Neural progenitor cell (in vitro differentiated cells): ENCODE measurements at regions not wholly inside any gene's neighbourhood (a gene's known extent, or its start where the extent isn't known, plus 50 kb on each side); places are given as distances from the start of the nearest gene placed in this dataset.

ENCODE experiments used
- DNase-seq: peaks from one replicate; pipeline ENCODE4 v3.0.0-alpha.2; 2016; ENCODE audit warnings: low spot score
- H2AFZ ChIP-seq: fragments of 200-600 bp; sonication (generic); replicated peaks from 2 replicates; pipeline ENCODE4 v1.6.1; 2016; ENCODE audit warnings: antibody characterized with exemption
- H3F3A ChIP-seq: fragments of 200-600 bp; sonication (generic); 2 replicates; pipeline ENCODE4 v1.6.1; 2016; ENCODE audit warnings: antibody characterized with exemption, low read depth
- H3K27ac ChIP-seq: fragments of 200-600 bp; sonication (generic); 2 replicates; pipeline ENCODE4 v1.5.1; 2016; ENCODE audit warnings: mild to moderate bottlenecking
- H3K27me3 ChIP-seq: fragments of 200-600 bp; sonication (generic); 2 replicates; pipeline ENCODE4 v1.6.1; 2016; ENCODE audit warnings: mild to moderate bottlenecking, moderate library complexity
- H3K36me3 ChIP-seq: fragments of 200-600 bp; sonication (generic); 2 replicates; pipeline ENCODE4 v1.5.1; 2016
- H3K4me1 ChIP-seq: fragments of 200-600 bp; sonication (generic); 2 replicates; pipeline ENCODE4 v1.6.1; 2016; ENCODE audit warnings: mixed run types
- H3K4me2 ChIP-seq: fragments of 200-600 bp; sonication (generic); 2 replicates; pipeline ENCODE4 v1.6.1; 2016
- H3K4me3 ChIP-seq: fragments of 200-600 bp; sonication (generic); 2 replicates; pipeline ENCODE4 v1.5.1; 2016
- H3K79me2 ChIP-seq: fragments of 200-600 bp; sonication (generic); 2 replicates; pipeline ENCODE4 v1.6.1; 2016; ENCODE audit warnings: low read depth
- H3K9ac ChIP-seq: fragments of 200-600 bp; sonication (generic); 2 replicates; pipeline ENCODE4 v1.6.1; 2016
- H3K9me3 ChIP-seq: fragments of 200-600 bp; sonication (generic); 2 replicates; pipeline ENCODE4 v1.5.1; 2016; ENCODE audit warnings: low read depth
- H4K20me1 ChIP-seq: fragments of 200-600 bp; sonication (generic); 2 replicates; pipeline ENCODE4 v1.6.1; 2016; ENCODE audit warnings: low read depth
- H3K27ac Mint-ChIP-seq: 3 replicates; pipeline ENCODE4 v1.8.0; 2021; ENCODE audit warnings: mixed read lengths
- H3K27me3 Mint-ChIP-seq: 2 replicates; pipeline ENCODE4 v1.8.0; 2022; ENCODE audit warnings: low read depth, mild to moderate bottlenecking, inconsistent platforms, moderate library complexity, mixed read lengths; ENCODE audit not compliant: insufficient read depth
- H3K36me3 Mint-ChIP-seq: 3 replicates; pipeline ENCODE4 v1.8.0; 2021; ENCODE audit warnings: mixed read lengths
- H3K4me1 Mint-ChIP-seq: 3 replicates; pipeline ENCODE4 v1.8.0; 2021; ENCODE audit warnings: mixed read lengths
- H3K4me3 Mint-ChIP-seq: 3 replicates; pipeline ENCODE4 v1.8.0; 2021; ENCODE audit warnings: mild to moderate bottlenecking, moderate library complexity, mixed read lengths
- H3K9me3 Mint-ChIP-seq: 3 replicates; pipeline ENCODE4 v1.8.0; 2020; ENCODE audit warnings: mixed read lengths
- EZH2 ChIP-seq: fragments of 200-600 bp; sonication (generic); IDR thresholded peaks from 2 replicates; pipeline ENCODE4 v1.6.1; 2017; ENCODE audit warnings: antibody characterized with exemption, mild to moderate bottlenecking, moderate library complexity
- EZH2phosphoT487 ChIP-seq: fragments of 200-600 bp; sonication (generic); IDR thresholded peaks from 2 replicates; pipeline ENCODE4 v1.6.1; 2017; ENCODE audit warnings: antibody characterized with exemption
- TF ChIP-seq, protein P1 (sequence below): fragments of 200-600 bp; sonication (generic); IDR thresholded peaks from 2 replicates; pipeline ENCODE4 v1.5.1; 2017; ENCODE audit warnings: antibody characterized with exemption, mild to moderate bottlenecking

DNA sequence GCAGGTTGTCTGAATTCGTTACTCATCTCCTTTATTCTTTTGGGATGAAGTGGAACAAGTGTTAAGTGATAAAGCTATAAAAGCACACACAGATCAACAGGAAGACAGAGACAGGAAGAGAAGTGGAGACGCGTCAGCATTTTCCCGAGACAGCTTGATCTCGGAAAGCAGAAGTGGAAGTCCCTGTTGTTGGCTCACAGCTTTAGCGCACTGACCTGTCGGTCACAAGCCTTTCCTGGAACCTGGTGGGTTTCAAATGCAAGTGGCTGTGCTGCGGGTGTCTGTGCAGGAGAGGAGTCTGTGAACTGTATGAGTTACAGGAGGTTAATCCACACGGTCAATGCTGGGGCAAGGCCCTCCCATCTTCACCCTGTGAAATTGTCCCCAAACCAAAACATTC, 116.6 kb upstream of the PELI1 start:
- no peaks in the 10 kb centered on the region for H3K9me3 Mint-ChIP-seq
- no peaks in the 10 kb centered on the region for H3K36me3 Mint-ChIP-seq
- no peaks in the 10 kb centered on the region for H3F3A ChIP-seq
- no peaks in the 10 kb centered on the region for H3K9me3 ChIP-seq
- H3K9ac ChIP-seq: no peak overlapping the region
- no peak overlapping the region for H3K27ac ChIP-seq
- peak; percentile 13 for DNase-seq
- peaks cover 9% of the 10 kb centered on the region for H3K27me3 ChIP-seq
- H3K4me1 ChIP-seq: peaks cover 20% of the 10 kb centered on the region
- H3K36me3 ChIP-seq: no peaks in the 10 kb centered on the region
- H3K4me3 ChIP-seq: no peak overlapping the region
- H3K27ac Mint-ChIP-seq: no peak overlapping the region
- no peak overlapping the region for H2AFZ ChIP-seq
- TF ChIP-seq, protein P1, sequence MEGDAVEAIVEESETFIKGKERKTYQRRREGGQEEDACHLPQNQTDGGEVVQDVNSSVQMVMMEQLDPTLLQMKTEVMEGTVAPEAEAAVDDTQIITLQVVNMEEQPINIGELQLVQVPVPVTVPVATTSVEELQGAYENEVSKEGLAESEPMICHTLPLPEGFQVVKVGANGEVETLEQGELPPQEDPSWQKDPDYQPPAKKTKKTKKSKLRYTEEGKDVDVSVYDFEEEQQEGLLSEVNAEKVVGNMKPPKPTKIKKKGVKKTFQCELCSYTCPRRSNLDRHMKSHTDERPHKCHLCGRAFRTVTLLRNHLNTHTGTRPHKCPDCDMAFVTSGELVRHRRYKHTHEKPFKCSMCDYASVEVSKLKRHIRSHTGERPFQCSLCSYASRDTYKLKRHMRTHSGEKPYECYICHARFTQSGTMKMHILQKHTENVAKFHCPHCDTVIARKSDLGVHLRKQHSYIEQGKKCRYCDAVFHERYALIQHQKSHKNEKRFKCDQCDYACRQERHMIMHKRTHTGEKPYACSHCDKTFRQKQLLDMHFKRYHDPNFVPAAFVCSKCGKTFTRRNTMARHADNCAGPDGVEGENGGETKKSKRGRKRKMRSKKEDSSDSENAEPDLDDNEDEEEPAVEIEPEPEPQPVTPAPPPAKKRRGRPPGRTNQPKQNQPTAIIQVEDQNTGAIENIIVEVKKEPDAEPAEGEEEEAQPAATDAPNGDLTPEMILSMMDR: no peak
- TF ChIP-seq EZH2 (no peak), EZH2phosphoT487 (no peak)
- no peaks in the 10 kb centered on the region for H4K20me1 ChIP-seq
- H3K4me2 ChIP-seq: no peak overlapping the region
- peaks cover 40% of the 10 kb centered on the region for H3K4me1 Mint-ChIP-seq
- no peaks in the 10 kb centered on the region for H3K79me2 ChIP-seq
- H3K27me3 Mint-ChIP-seq: peaks cover 2% of the 10 kb centered on the region
- H3K4me3 Mint-ChIP-seq: no peak overlapping the region

DNA sequence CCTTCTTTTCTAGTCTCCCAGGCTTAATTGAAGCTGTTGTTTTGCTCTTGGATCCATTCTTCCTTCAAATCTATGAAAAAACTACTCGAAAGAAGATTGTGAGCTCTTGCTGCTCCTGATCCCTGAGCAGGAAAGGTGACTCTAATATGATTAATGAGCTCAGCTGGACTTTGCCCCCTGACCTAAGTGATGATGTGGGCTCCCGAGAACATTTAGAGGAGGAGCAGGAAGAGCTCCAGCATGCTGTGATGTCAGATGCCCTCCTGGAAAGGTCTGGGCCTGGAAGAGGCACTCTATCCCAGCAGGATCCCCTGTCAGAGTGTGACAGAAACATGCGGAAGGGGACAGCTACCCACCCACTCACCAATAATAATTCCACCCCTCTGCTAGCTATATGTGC, 117.9 kb upstream of the PELI1 start:
- Mint-ChIP-seq H3K4me1 (peaks cover 40% of the 10 kb centered on the region), H3K27ac (no peak overlapping the region)
- H3K79me2 ChIP-seq: no peaks in the 10 kb centered on the region

DNA sequence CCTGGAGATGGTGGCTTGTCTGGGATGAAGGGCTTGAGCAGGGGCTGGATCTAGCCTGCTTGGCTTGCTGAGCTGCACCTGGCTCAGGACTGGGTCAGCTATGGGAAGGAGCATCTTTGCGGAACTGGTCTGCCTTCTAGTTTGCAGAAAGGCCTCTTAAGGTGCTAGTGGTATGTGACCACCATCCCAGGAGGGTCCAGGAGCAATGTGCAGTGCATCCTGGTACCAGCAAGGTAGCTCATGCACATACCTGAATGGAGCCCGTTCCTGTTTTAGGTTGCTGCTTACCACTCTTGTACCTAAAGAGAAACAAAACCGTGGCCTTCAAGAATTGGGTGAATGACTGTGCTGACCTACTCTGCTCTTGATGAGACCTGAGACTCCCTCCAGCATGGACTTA, 118.6 kb upstream of the PELI1 start:
- H3K79me2 ChIP-seq: no peaks in the 10 kb centered on the region
- H3K36me3 Mint-ChIP-seq: no peaks in the 10 kb centered on the region
- H3K9me3 Mint-ChIP-seq: no peaks in the 10 kb centered on the region
- no peaks in the 10 kb centered on the region for H3K9me3 ChIP-seq
- no peak overlapping the region for H3K4me3 ChIP-seq
- H3K27ac Mint-ChIP-seq: no peak overlapping the region
- H3K4me3 Mint-ChIP-seq: peak overlapping the region; percentile 30
- no peaks in the 10 kb centered on the region for H3K27me3 ChIP-seq
- no peak overlapping the region for H3K4me2 ChIP-seq
- no peaks in the 10 kb centered on the region for H3K36me3 ChIP-seq
- peaks cover 39% of the 10 kb centered on the region for H3K4me1 Mint-ChIP-seq
- H4K20me1 ChIP-seq: no peaks in the 10 kb centered on the region
- H3K27ac ChIP-seq: no peak overlapping the region
- TF ChIP-seq EZH2phosphoT487: no peak
- TF ChIP-seq, protein P1: no peak
- no peak for TF ChIP-seq EZH2
- DNase-seq: no peak
- no peak overlapping the region for H3K9ac ChIP-seq
- H2AFZ ChIP-seq: no peak overlapping the region
- peaks cover 25% of the 10 kb centered on the region for H3K4me1 ChIP-seq
- H3K27me3 Mint-ChIP-seq: peaks cover 2% of the 10 kb centered on the region
- no peaks in the 10 kb centered on the region for H3F3A ChIP-seq

More for the DNA sequence above, 117.9 kb upstream of the PELI1 start:
- Histone ChIP-seq H3K9ac (no peak overlapping the region), H3K4me3 (no peak overlapping the region), H3K4me1 (peaks cover 22% of the 10 kb centered on the region), H3K27me3 (no peaks in the 10 kb centered on the region), H2AFZ (no peak overlapping the region), H4K20me1 (no peaks in the 10 kb centered on the region), H3K27ac (no peak overlapping the region), H3K36me3 (no peaks in the 10 kb centered on the region), H3K9me3 (no peaks in the 10 kb centered on the region), H3F3A (no peaks in the 10 kb centered on the region), H3K4me2 (no peak overlapping the region)
- H3K4me3 Mint-ChIP-seq: peak overlapping the region; percentile 22
- DNase-seq: no peak
- no peaks in the 10 kb centered on the region for H3K9me3 Mint-ChIP-seq
- H3K36me3 Mint-ChIP-seq: no peaks in the 10 kb centered on the region
- H3K27me3 Mint-ChIP-seq: peaks cover 2% of the 10 kb centered on the region
- TF ChIP-seq, protein P1: no peak
- TF ChIP-seq EZH2 (no peak), EZH2phosphoT487 (no peak)
